Calu3 (cell line): ENCODE measurements at regions not wholly inside any gene's neighbourhood (a gene's known extent, or its start where the extent isn't known, plus 50 kb on each side); places are given as distances from the start of the nearest gene placed in this dataset.
"Not testable (repeated sequence)": the region's sequence is repeated elsewhere in the genome, so short reads cannot be mapped to it uniquely, and the experiment has no call there.

Source experiments
- BruUV-seq: library from RNA; stranded (reverse); fragments of 400-500 nt; replicated peaks from 2 replicates; lab custom pipeline; 2021; lab: Mats Ljungman, UMichigan
- CTCF ChIA-PET: fragments of 300-600 bp; sonication (Branson Sonifier 250); formaldehyde crosslinking; loops from one replicate; lab custom pipeline; 2022; ENCODE audit warnings: antibody characterized with exemption; lab: Charles Lee
- DNase-seq: peaks from one replicate; pipeline ENCODE4 v3.0.0; 2022
- H3K27ac Mint-ChIP-seq: one replicate; pipeline ENCODE4 v1.8.0; 2022; ENCODE audit warnings: mixed read lengths; ENCODE audit not compliant: unreplicated experiment
- H3K27me3 Mint-ChIP-seq: one replicate; pipeline ENCODE4 v1.8.0; 2022; ENCODE audit warnings: mixed read lengths; ENCODE audit not compliant: unreplicated experiment
- H3K36me3 Mint-ChIP-seq: one replicate; pipeline ENCODE4 v1.8.0; 2022; ENCODE audit warnings: mild to moderate bottlenecking, moderate library complexity, mixed read lengths; ENCODE audit not compliant: insufficient read depth, unreplicated experiment
- H3K4me1 Mint-ChIP-seq: one replicate; pipeline ENCODE4 v1.8.0; 2022; ENCODE audit warnings: mild to moderate bottlenecking, low read depth, mixed read lengths; ENCODE audit not compliant: unreplicated experiment
- H3K4me3 Mint-ChIP-seq: one replicate; pipeline ENCODE4 v1.8.0; 2022; ENCODE audit warnings: mild to moderate bottlenecking, low read depth, moderate library complexity, mixed read lengths; ENCODE audit not compliant: unreplicated experiment
- H3K9me3 Mint-ChIP-seq: one replicate; pipeline ENCODE4 v1.8.0; 2022; ENCODE audit warnings: low read depth, mixed read lengths; ENCODE audit not compliant: unreplicated experiment
- CTCF ChIP-seq: fragments of 200-600 bp; IDR thresholded peaks from one replicate; pipeline ENCODE4 v1.8.0; 2022; ENCODE audit warnings: antibody characterized with exemption; ENCODE audit not compliant: unreplicated experiment
- intact Hi-C: fragments of 100-400 bp; cut with micrococcal nuclease; formaldehyde crosslinking; loops from one replicate; pipeline ENCODE4 v1.10.0; 2022; ENCODE audit not compliant: unreplicated experiment

- Mint-ChIP-seq H3K27ac (no peak overlapping the region), H3K36me3 (no peaks in the 10 kb centered on the region), H3K4me1 (peaks cover 21% of the 10 kb centered on the region), H3K9me3 (no peaks in the 10 kb centered on the region), H3K27me3 (no peaks in the 10 kb centered on the region), H3K4me3 (no peak overlapping the region)
- no peak for DNase-seq
- no TSS peak for BruUV-seq
- TF ChIP-seq CTCF = no peak
- intact Hi-C loops = no loop called here
- CTCF ChIA-PET = no interaction called here
These were observed 254.0 kb upstream of the GJE1 start for GRCh38 chr6:141878686-141879085.

- CTCF ChIA-PET = no interaction called here
- BruUV-seq = no TSS peak
- no peak for DNase-seq
- Mint-ChIP-seq H3K27me3 (no peaks in the 10 kb centered on the region), H3K4me1 (peaks cover 21% of the 10 kb centered on the region), H3K4me3 (no peak overlapping the region), H3K36me3 (no peaks in the 10 kb centered on the region), H3K27ac (no peak overlapping the region), H3K9me3 (no peaks in the 10 kb centered on the region)
- TF ChIP-seq CTCF = no peak
- intact Hi-C loops = no loop called here
These were observed 255.3 kb upstream of the GJE1 start for GRCh38 chr6:141877275-141877983.

GRCh38 chr6:141874930-141875602 is 257.7 kb upstream of the GJE1 start:
- no peak for DNase-seq
- CTCF ChIA-PET = no interaction called here
- peaks cover 21% of the 10 kb centered on the region for H3K4me1 Mint-ChIP-seq
- H3K27ac Mint-ChIP-seq = peak overlapping the region; percentile 82
- TF ChIP-seq CTCF = no peak
- no peak overlapping the region for H3K4me3 Mint-ChIP-seq
- no peaks in the 10 kb centered on the region for H3K9me3 Mint-ChIP-seq
- BruUV-seq = no TSS peak
- no peaks in the 10 kb centered on the region for H3K27me3 Mint-ChIP-seq
- H3K36me3 Mint-ChIP-seq = no peaks in the 10 kb centered on the region
- intact Hi-C loops = no loop called here

- H3K27me3 Mint-ChIP-seq, DNase-seq, CTCF ChIA-PET, BruUV-seq, H3K9me3 Mint-ChIP-seq, H3K27ac Mint-ChIP-seq, H3K4me1 Mint-ChIP-seq, H3K36me3 Mint-ChIP-seq, H3K4me3 Mint-ChIP-seq, intact Hi-C loops: not testable (repeated sequence)
These were observed 263.2 kb upstream of the GJE1 start for GRCh38 chr6:141869509-141869908.

GRCh38 chr6:141867767-141868166 is 265.0 kb upstream of the GJE1 start:
- no peak for DNase-seq
- no peaks in the 10 kb centered on the region for H3K4me1 Mint-ChIP-seq
- H3K36me3 Mint-ChIP-seq = no peaks in the 10 kb centered on the region
- H3K27me3 Mint-ChIP-seq = no peaks in the 10 kb centered on the region
- intact Hi-C loops = no loop called here
- BruUV-seq = no TSS peak
- no peak overlapping the region for H3K27ac Mint-ChIP-seq
- H3K9me3 Mint-ChIP-seq = no peaks in the 10 kb centered on the region
- no peak for TF ChIP-seq CTCF
- CTCF ChIA-PET = no interaction called here
- no peak overlapping the region for H3K4me3 Mint-ChIP-seq
